ENCODE measurements at regions not wholly inside any gene's neighbourhood (a gene's known extent, or its start where the extent isn't known, plus 50 kb on each side); places are given as distances from the start of the nearest gene placed in this dataset.

DNA sequence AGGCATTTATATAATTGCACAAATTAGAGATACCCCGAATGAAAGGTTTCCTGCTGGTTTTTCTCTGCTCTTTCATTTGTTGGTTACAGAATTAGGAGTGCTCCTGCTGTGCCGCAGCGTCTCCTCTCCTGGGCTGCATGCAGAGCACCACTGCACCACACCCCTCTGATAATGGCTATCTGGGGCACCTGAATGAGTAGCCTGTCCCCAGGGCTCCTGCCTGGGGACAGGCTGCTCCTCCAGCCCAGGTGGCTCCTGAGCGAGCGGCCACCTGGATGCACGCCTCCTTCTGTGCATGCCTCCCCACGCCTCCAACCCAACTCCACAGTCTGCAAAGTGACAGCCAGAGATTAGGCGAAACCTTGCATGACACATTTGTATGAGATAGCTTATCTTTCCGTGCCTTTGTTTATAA is 242.6 kb upstream of the FZD8 start:
- TF ChIP-seq, protein P1, sequence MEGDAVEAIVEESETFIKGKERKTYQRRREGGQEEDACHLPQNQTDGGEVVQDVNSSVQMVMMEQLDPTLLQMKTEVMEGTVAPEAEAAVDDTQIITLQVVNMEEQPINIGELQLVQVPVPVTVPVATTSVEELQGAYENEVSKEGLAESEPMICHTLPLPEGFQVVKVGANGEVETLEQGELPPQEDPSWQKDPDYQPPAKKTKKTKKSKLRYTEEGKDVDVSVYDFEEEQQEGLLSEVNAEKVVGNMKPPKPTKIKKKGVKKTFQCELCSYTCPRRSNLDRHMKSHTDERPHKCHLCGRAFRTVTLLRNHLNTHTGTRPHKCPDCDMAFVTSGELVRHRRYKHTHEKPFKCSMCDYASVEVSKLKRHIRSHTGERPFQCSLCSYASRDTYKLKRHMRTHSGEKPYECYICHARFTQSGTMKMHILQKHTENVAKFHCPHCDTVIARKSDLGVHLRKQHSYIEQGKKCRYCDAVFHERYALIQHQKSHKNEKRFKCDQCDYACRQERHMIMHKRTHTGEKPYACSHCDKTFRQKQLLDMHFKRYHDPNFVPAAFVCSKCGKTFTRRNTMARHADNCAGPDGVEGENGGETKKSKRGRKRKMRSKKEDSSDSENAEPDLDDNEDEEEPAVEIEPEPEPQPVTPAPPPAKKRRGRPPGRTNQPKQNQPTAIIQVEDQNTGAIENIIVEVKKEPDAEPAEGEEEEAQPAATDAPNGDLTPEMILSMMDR (conservative IDR thresholded peaks at IDR 0.05; ENCODE audit: low read depth, low read length), result no peak
- no peak overlapping the region for H3K4me3 ChIP-seq (ENCODE audit: low read depth, low read length)
- no peak for DNase-seq (ENCODE audit: low read depth)

DNA sequence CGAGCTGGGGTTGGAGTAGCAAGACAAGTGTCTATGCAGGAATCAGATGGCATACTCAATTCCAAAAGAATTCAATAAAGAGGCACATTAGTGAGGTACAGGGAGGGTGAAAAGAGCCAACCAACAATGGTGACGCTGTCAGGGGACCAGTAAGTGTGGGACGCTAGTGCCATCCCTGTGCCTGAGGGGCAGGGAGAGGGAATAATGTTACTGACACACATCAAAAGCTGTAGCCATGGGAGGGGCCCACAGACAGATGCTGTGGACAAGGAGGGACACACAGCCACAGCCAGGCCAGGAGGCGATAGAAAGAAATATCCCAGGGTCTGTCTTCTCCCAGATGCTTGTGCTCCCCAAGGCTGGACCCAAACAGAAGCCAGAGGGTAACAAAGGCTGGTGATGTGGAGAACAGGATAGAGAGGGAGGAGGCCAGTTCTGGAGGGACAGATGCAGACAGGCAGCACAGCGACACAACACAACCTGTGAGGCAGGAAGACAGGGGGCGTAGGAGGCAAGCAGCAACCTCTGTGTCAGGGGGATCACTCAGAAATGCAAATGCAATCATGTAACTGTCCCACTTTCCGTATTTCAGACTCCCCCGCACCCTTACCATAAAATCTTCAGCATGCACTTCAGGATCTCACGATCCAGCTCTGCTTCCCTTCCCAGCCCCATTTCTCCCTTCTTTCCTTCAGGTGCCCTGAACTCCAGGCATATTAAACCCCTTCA is 240.5 kb upstream of the FZD8 start:
- TF ChIP-seq, protein P1 (conservative IDR thresholded peaks at IDR 0.05; ENCODE audit: low read depth, low read length), result peak; percentile 12
- no peak overlapping the region for H3K4me3 ChIP-seq (ENCODE audit: low read depth, low read length)
- DNase-seq (ENCODE audit: low read depth), result no peak

DNA sequence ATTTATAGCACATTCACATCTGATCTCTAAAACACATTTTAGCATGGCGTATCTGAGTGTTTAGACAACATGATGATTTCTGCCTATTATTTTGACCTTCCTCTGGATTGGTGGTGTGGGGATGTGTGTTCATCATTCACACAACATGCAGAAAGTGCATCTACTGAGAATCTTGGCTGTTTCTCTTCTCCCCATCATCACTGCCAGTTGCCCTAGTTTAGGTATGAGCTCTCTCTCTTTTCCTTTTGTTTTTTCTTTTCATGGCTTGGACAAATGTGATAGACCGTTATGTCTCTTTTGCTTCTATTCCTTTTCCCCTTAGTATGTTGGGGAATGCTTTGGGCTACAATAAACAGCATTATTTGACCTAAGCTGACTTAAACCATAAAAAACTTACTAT is 239.2 kb upstream of the FZD8 start:
- DNase-seq (ENCODE audit: low read depth), result no peak
- TF ChIP-seq, protein P1 (conservative IDR thresholded peaks at IDR 0.05; ENCODE audit: low read depth, low read length), result no peak

DNA sequence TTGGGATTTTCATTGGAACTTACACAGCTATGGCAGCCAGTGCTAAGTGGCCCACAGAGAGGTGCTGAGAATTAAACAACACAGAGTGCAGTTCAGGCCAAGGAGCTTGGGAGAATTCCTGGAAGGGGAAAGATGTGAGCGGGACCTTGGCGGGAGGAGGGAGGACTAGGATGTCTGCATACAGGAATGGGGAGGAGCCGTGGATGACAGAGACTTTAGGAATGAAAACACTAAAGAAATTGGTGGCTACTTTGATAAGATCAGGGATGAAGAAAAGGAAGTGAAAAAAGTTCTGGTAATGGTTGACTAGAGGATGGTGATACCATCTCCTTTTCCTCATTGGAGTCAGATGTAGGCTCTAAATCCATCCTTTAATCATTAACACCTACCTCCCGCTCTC is 234.2 kb upstream of the FZD8 start:
- no peak for DNase-seq (ENCODE audit: low read depth)
- TF ChIP-seq, protein P1 (conservative IDR thresholded peaks at IDR 0.05; ENCODE audit: low read depth, low read length), result no peak
- H3K4me3 ChIP-seq (ENCODE audit: low read depth, low read length), result no peak overlapping the region

More for the DNA sequence above, 239.2 kb upstream of the FZD8 start:
- H3K4me3 ChIP-seq (ENCODE audit: low read depth, low read length), result no peak overlapping the region

DNA sequence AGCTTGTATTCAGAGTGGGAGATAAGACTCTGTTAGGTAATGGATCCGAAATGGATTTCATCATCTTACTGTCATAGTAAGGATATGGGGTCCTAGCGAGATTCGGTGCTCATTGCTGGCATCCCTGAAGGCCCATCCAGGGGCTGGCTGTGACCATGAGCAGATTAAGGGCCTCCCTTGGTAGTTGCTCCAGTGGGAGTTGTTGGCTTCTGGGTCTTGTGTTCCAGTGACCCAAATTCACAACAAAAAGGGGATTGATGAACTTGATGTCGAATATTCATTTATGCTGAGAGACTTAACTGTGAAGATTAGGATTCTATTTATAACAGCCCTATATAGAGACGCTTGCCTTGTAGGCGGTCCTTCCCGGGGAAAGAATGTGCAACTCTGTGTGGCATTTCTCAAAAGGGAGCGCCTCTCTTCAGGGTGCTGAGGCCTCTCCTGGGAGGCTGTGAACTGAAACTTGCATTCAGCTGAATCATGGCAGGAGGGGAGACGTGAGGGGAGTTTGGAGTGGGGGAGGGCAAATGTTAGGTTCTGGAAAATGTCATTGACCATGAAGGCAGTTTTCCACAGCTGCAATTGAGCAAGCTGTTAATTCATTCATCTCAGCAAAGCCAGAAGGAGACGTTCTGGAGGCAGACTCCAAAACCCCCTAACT is 233.1 kb upstream of the FZD8 start:
- TF ChIP-seq, protein P1 (conservative IDR thresholded peaks at IDR 0.05; ENCODE audit: low read depth, low read length), result no peak
- DNase-seq (ENCODE audit: low read depth), result no peak
- no peak overlapping the region for H3K4me3 ChIP-seq (ENCODE audit: low read depth, low read length)

DNA sequence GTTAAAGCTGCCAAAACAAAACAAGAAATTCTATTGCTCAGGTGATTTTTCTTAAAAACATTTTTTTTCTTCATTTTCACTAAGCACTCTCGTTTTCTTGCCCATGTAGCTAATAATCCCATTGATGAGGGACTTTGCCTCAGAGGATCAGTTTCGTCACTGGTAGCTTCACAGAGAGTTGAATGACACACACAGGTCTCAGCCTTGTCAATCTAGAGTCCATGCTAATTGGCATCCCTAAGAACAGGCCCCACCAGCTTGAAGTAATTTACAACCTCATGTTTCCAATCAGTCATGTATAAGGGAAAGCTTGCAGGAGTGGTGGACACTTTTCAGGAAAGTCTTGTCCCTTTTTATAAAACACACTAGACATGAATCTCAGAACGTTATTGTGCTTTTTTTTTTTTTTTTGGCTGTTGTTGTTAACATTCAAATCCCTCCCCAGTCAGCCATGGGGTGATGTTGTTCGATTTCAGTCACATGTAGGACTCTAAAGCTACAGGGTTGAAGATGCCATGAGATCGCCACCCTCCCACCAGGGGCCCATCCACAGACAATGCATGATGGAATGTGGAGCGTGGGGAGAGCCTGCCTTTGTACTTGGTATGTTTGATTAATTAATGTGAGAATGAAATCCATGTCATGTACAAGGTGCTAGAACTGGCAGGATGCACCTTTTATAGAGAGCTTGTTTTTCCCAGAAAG is 232.4 kb upstream of the FZD8 start:
- H3K4me3 ChIP-seq (ENCODE audit: low read depth, low read length), result no peak overlapping the region
- no peak for DNase-seq (ENCODE audit: low read depth)
- TF ChIP-seq, protein P1 (conservative IDR thresholded peaks at IDR 0.05; ENCODE audit: low read depth, low read length), result no peak
